ENCODE measurements at regions not wholly inside any gene's neighbourhood (a gene's known extent, or its start where the extent isn't known, plus 50 kb on each side); places are given as distances from the start of the nearest gene placed in this dataset.

- intact Hi-C loops (cut with DNase I), result no loop called here
- no peaks in the 10 kb centered on the region for H3K27me3 ChIP-seq (ENCODE audit: control insufficient read depth in 1 of 2, insufficient read depth in 2 of 2, low read length in 1 of 2)
- no peaks in the 10 kb centered on the region for H3K9me3 ChIP-seq (ENCODE audit: control insufficient read depth, low read length)
- ATAC-seq (ENCODE audit: low FRiP score) (no peak), DNase-seq (no peak)
- H3K4me1 ChIP-seq (ENCODE audit: control insufficient read depth in 1 of 2, insufficient read depth in 2 of 2, low read length in 2 of 2), result no peaks in the 10 kb centered on the region
- H3K4me3 ChIP-seq (ENCODE audit: low read length in 2 of 2), result no peak overlapping the region
- WGBS, 2 donors, result 87 to 88% methylated on average over 2 of the region's 2 CpGs
- no peaks in the 10 kb centered on the region for H3K36me3 ChIP-seq (ENCODE audit: control insufficient read depth in 1 of 2, insufficient read depth in 2 of 2, low read length in 1 of 2)
- H3K27ac ChIP-seq (ENCODE audit: low read depth in 1 of 2, low read length in 2 of 2), result no peak overlapping the region
Observed at GRCh38 chr3:187945374-187945773, 200.1 kb upstream of the BCL6 start.

GRCh38 chr3:187946163-187946691 lies 201.0 kb upstream of the BCL6 start:
- no peaks in the 10 kb centered on the region for H3K9me3 ChIP-seq (ENCODE audit: control insufficient read depth, low read length)
- H3K4me1 ChIP-seq (ENCODE audit: control insufficient read depth in 1 of 2, insufficient read depth in 2 of 2, low read length in 2 of 2), result no peaks in the 10 kb centered on the region
- DNase-seq (no peak), ATAC-seq (ENCODE audit: low FRiP score) (no peak)
- intact Hi-C loops (cut with DNase I), result no loop called here
- H3K36me3 ChIP-seq (ENCODE audit: control insufficient read depth in 1 of 2, insufficient read depth in 2 of 2, low read length in 1 of 2), result no peaks in the 10 kb centered on the region
- no peak overlapping the region for H3K27ac ChIP-seq (ENCODE audit: low read depth in 1 of 2, low read length in 2 of 2)
- no peak overlapping the region for H3K4me3 ChIP-seq (ENCODE audit: low read length in 2 of 2)
- WGBS, 2 donors, result 63 to 64% methylated on average over 4 of the region's 4 CpGs
- no peaks in the 10 kb centered on the region for H3K27me3 ChIP-seq (ENCODE audit: control insufficient read depth in 1 of 2, insufficient read depth in 2 of 2, low read length in 1 of 2)

GRCh38 chr3:187946981-187947380 lies 201.7 kb upstream of the BCL6 start:
- no peaks in the 10 kb centered on the region for H3K4me1 ChIP-seq (ENCODE audit: control insufficient read depth in 1 of 2, insufficient read depth in 2 of 2, low read length in 2 of 2)
- no peak overlapping the region for H3K4me3 ChIP-seq (ENCODE audit: low read length in 2 of 2)
- no peak for DNase-seq
- WGBS, 2 donors, result 35 to 36% methylated on average over 6 of the region's 6 CpGs
- H3K27ac ChIP-seq (ENCODE audit: low read depth in 1 of 2, low read length in 2 of 2), result no peak overlapping the region
- intact Hi-C loops (cut with DNase I), result no loop called here
- no peaks in the 10 kb centered on the region for H3K27me3 ChIP-seq (ENCODE audit: control insufficient read depth in 1 of 2, insufficient read depth in 2 of 2, low read length in 1 of 2)
- H3K36me3 ChIP-seq (ENCODE audit: control insufficient read depth in 1 of 2, insufficient read depth in 2 of 2, low read length in 1 of 2), result no peaks in the 10 kb centered on the region
- H3K9me3 ChIP-seq (ENCODE audit: control insufficient read depth, low read length), result no peaks in the 10 kb centered on the region
- no peak for ATAC-seq (ENCODE audit: low FRiP score)

GRCh38 chr3:187947927-187948682 lies 202.8 kb upstream of the BCL6 start:
- Histone ChIP-seq H3K27ac (ENCODE audit: low read depth in 1 of 2, low read length in 2 of 2) (no peak overlapping the region), H3K36me3 (ENCODE audit: control insufficient read depth in 1 of 2, insufficient read depth in 2 of 2, low read length in 1 of 2) (no peaks in the 10 kb centered on the region), H3K27me3 (ENCODE audit: control insufficient read depth in 1 of 2, insufficient read depth in 2 of 2, low read length in 1 of 2) (no peaks in the 10 kb centered on the region), H3K9me3 (ENCODE audit: control insufficient read depth, low read length) (no peaks in the 10 kb centered on the region), H3K4me1 (ENCODE audit: control insufficient read depth in 1 of 2, insufficient read depth in 2 of 2, low read length in 2 of 2) (no peaks in the 10 kb centered on the region), H3K4me3 (ENCODE audit: low read length in 2 of 2) (no peak overlapping the region)
- ATAC-seq (ENCODE audit: low FRiP score) (no peak), DNase-seq (no peak)
- intact Hi-C loops (cut with DNase I), result no loop called here
- 73 to 75% methylated on average over 5 of the region's 5 CpGs for WGBS, 2 donors

GRCh38 chr3:187949093-187949820 lies 204.0 kb upstream of the BCL6 start:
- no peaks in the 10 kb centered on the region for H3K4me1 ChIP-seq (ENCODE audit: control insufficient read depth in 1 of 2, insufficient read depth in 2 of 2, low read length in 2 of 2)
- no peaks in the 10 kb centered on the region for H3K27me3 ChIP-seq (ENCODE audit: control insufficient read depth in 1 of 2, insufficient read depth in 2 of 2, low read length in 1 of 2)
- ATAC-seq (ENCODE audit: low FRiP score) (no peak), DNase-seq (no peak)
- H3K36me3 ChIP-seq (ENCODE audit: control insufficient read depth in 1 of 2, insufficient read depth in 2 of 2, low read length in 1 of 2), result no peaks in the 10 kb centered on the region
- 96% methylated on average over 4 of the region's 4 CpGs for WGBS, 2 donors
- no peak overlapping the region for H3K27ac ChIP-seq (ENCODE audit: low read depth in 1 of 2, low read length in 2 of 2)
- no peaks in the 10 kb centered on the region for H3K9me3 ChIP-seq (ENCODE audit: control insufficient read depth, low read length)
- intact Hi-C loops (cut with DNase I), result no loop called here
- no peak overlapping the region for H3K4me3 ChIP-seq (ENCODE audit: low read length in 2 of 2)

- WGBS, 2 donors, result 94 to 98% methylated on average over 4 of the region's 4 CpGs
- H3K9me3 ChIP-seq (ENCODE audit: control insufficient read depth, low read length), result no peaks in the 10 kb centered on the region
- no peaks in the 10 kb centered on the region for H3K27me3 ChIP-seq (ENCODE audit: control insufficient read depth in 1 of 2, insufficient read depth in 2 of 2, low read length in 1 of 2)
- H3K4me3 ChIP-seq (ENCODE audit: low read length in 2 of 2), result no peak overlapping the region
- no peaks in the 10 kb centered on the region for H3K4me1 ChIP-seq (ENCODE audit: control insufficient read depth in 1 of 2, insufficient read depth in 2 of 2, low read length in 2 of 2)
- intact Hi-C loops (cut with DNase I), result no loop called here
- no peaks in the 10 kb centered on the region for H3K36me3 ChIP-seq (ENCODE audit: control insufficient read depth in 1 of 2, insufficient read depth in 2 of 2, low read length in 1 of 2)
- no peak overlapping the region for H3K27ac ChIP-seq (ENCODE audit: low read depth in 1 of 2, low read length in 2 of 2)
- ATAC-seq (ENCODE audit: low FRiP score) (no peak), DNase-seq (no peak)
Observed at GRCh38 chr3:187950671-187951070, 203.3 kb upstream of the LPP start.

- DNase-seq (no peak), ATAC-seq (ENCODE audit: low FRiP score) (no peak)
- intact Hi-C loops (cut with DNase I), result no loop called here
- H3K27ac ChIP-seq (ENCODE audit: low read depth in 1 of 2, low read length in 2 of 2), result no peak overlapping the region
- no peaks in the 10 kb centered on the region for H3K4me1 ChIP-seq (ENCODE audit: control insufficient read depth in 1 of 2, insufficient read depth in 2 of 2, low read length in 2 of 2)
- 65 to 67% methylated on average over 1 of the region's 1 CpG for WGBS, 2 donors
- no peaks in the 10 kb centered on the region for H3K9me3 ChIP-seq (ENCODE audit: control insufficient read depth, low read length)
- no peaks in the 10 kb centered on the region for H3K36me3 ChIP-seq (ENCODE audit: control insufficient read depth in 1 of 2, insufficient read depth in 2 of 2, low read length in 1 of 2)
- no peak overlapping the region for H3K4me3 ChIP-seq (ENCODE audit: low read length in 2 of 2)
- H3K27me3 ChIP-seq (ENCODE audit: control insufficient read depth in 1 of 2, insufficient read depth in 2 of 2, low read length in 1 of 2), result no peaks in the 10 kb centered on the region
Observed at GRCh38 chr3:187951452-187952190, 202.3 kb upstream of the LPP start.

GRCh38 chr3:187952849-187953248 lies 201.1 kb upstream of the LPP start:
- ATAC-seq (ENCODE audit: low FRiP score) (no peak), DNase-seq (no peak)
- no peaks in the 10 kb centered on the region for H3K27me3 ChIP-seq (ENCODE audit: control insufficient read depth in 1 of 2, insufficient read depth in 2 of 2, low read length in 1 of 2)
- 92 to 94% methylated on average over 4 of the region's 4 CpGs for WGBS, 2 donors
- H3K4me1 ChIP-seq (ENCODE audit: control insufficient read depth in 1 of 2, insufficient read depth in 2 of 2, low read length in 2 of 2), result no peaks in the 10 kb centered on the region
- no peaks in the 10 kb centered on the region for H3K36me3 ChIP-seq (ENCODE audit: control insufficient read depth in 1 of 2, insufficient read depth in 2 of 2, low read length in 1 of 2)
- H3K9me3 ChIP-seq (ENCODE audit: control insufficient read depth, low read length), result no peaks in the 10 kb centered on the region
- intact Hi-C loops (cut with DNase I), result no loop called here
- no peak overlapping the region for H3K27ac ChIP-seq (ENCODE audit: low read depth in 1 of 2, low read length in 2 of 2)
- H3K4me3 ChIP-seq (ENCODE audit: low read length in 2 of 2), result no peak overlapping the region

Data from aorta (tissue), 5 donors.